Progenitor cell of endocrine pancreas (in vitro differentiated cells): ENCODE measurements at regions not wholly inside any gene's neighbourhood (a gene's known extent, or its start where the extent isn't known, plus 50 kb on each side); places are given as distances from the start of the nearest gene placed in this dataset.

Experiments
- DNase-seq: peaks from one replicate; pipeline ENCODE4 v3.0.0; 2021; ENCODE audit warnings: low spot score; ENCODE audit not compliant: unreplicated experiment
- H3K27ac Mint-ChIP-seq: 2 replicates; pipeline ENCODE4 v1.8.0; 2021; ENCODE audit warnings: mild to moderate bottlenecking, moderate library complexity, mixed read lengths
- H3K27me3 Mint-ChIP-seq: 2 replicates; pipeline ENCODE4 v1.8.0; 2021; ENCODE audit warnings: mixed read lengths
- H3K36me3 Mint-ChIP-seq: 2 replicates; pipeline ENCODE4 v1.8.0; 2022; ENCODE audit warnings: mixed read lengths; ENCODE audit not compliant: insufficient read depth
- H3K4me1 Mint-ChIP-seq: 2 replicates; pipeline ENCODE4 v1.8.0; 2021; ENCODE audit warnings: low read depth, mixed read lengths
- H3K4me3 Mint-ChIP-seq: 2 replicates; pipeline ENCODE4 v1.8.0; 2021; ENCODE audit warnings: low read depth, mild to moderate bottlenecking, moderate library complexity, mixed read lengths
- H3K9me3 Mint-ChIP-seq: 2 replicates; pipeline ENCODE4 v1.8.0; 2021; ENCODE audit warnings: low read depth, mixed read lengths
- TF ChIP-seq, protein P1 (sequence below): fragments of 200-600 bp; sonication (generic); IDR thresholded peaks from one replicate; pipeline ENCODE4 v1.5.0; 2021; ENCODE audit warnings: antibody characterized with exemption, mild to moderate bottlenecking; ENCODE audit not compliant: unreplicated experiment

- H3K27ac Mint-ChIP-seq, result peak overlapping the region; percentile 54
- H3K36me3 Mint-ChIP-seq, result no peaks in the 10 kb centered on the region
- no peak for DNase-seq
- TF ChIP-seq, protein P1, sequence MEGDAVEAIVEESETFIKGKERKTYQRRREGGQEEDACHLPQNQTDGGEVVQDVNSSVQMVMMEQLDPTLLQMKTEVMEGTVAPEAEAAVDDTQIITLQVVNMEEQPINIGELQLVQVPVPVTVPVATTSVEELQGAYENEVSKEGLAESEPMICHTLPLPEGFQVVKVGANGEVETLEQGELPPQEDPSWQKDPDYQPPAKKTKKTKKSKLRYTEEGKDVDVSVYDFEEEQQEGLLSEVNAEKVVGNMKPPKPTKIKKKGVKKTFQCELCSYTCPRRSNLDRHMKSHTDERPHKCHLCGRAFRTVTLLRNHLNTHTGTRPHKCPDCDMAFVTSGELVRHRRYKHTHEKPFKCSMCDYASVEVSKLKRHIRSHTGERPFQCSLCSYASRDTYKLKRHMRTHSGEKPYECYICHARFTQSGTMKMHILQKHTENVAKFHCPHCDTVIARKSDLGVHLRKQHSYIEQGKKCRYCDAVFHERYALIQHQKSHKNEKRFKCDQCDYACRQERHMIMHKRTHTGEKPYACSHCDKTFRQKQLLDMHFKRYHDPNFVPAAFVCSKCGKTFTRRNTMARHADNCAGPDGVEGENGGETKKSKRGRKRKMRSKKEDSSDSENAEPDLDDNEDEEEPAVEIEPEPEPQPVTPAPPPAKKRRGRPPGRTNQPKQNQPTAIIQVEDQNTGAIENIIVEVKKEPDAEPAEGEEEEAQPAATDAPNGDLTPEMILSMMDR, result no peak
- H3K27me3 Mint-ChIP-seq, result no peaks in the 10 kb centered on the region
- no peak overlapping the region for H3K4me3 Mint-ChIP-seq
- H3K4me1 Mint-ChIP-seq, result peaks cover 8% of the 10 kb centered on the region
- H3K9me3 Mint-ChIP-seq, result peaks cover 2% of the 10 kb centered on the region
These were observed 188.2 kb downstream of the SKIDA1 start for GRCh38 chr10:21337171-21337792.

- DNase-seq, result no peak
- Mint-ChIP-seq H3K4me3 (no peak overlapping the region), H3K27me3 (no peaks in the 10 kb centered on the region), H3K27ac (peak overlapping the region; percentile 93), H3K9me3 (peaks cover 2% of the 10 kb centered on the region), H3K4me1 (peaks cover 8% of the 10 kb centered on the region), H3K36me3 (no peaks in the 10 kb centered on the region)
- TF ChIP-seq, protein P1, result no peak
These were observed 188.9 kb downstream of the SKIDA1 start for GRCh38 chr10:21336476-21337170.

- H3K27ac Mint-ChIP-seq, result no peak overlapping the region
- no peak for DNase-seq
- peaks cover 8% of the 10 kb centered on the region for H3K4me1 Mint-ChIP-seq
- no peaks in the 10 kb centered on the region for H3K36me3 Mint-ChIP-seq
- H3K27me3 Mint-ChIP-seq, result no peaks in the 10 kb centered on the region
- H3K4me3 Mint-ChIP-seq, result no peak overlapping the region
- TF ChIP-seq, protein P1, result no peak
- peaks cover 2% of the 10 kb centered on the region for H3K9me3 Mint-ChIP-seq
These were observed 190.4 kb downstream of the SKIDA1 start for GRCh38 chr10:21334891-21335696.

DNA sequence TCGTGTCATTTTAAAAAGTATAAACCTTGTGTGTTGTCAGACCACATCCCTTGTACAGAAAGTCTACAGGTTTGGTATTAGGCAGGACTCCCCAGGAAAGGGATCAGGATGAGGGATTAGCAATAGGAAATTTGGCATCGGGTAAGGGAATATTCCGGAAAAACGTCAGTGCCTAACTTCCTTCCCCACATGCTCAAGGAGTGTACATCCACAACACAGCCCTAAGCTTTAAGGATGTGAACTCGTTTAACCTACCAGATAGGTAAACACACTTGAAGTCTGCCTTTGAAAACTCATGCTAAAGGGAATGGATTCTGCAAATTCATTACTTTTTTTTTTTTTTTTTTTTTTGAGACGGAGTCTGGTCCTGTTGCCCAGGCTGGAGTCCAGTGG is 194.9 kb downstream of the SKIDA1 start:
- Mint-ChIP-seq H3K4me1 (peaks cover 5% of the 10 kb centered on the region), H3K36me3 (no peaks in the 10 kb centered on the region), H3K9me3 (no peaks in the 10 kb centered on the region), H3K27me3 (no peaks in the 10 kb centered on the region), H3K4me3 (no peak overlapping the region), H3K27ac (no peak overlapping the region)
- DNase-seq, result no peak
- TF ChIP-seq, protein P1, result no peak

- Mint-ChIP-seq H3K27ac (no peak overlapping the region), H3K9me3 (no peaks in the 10 kb centered on the region), H3K27me3 (no peaks in the 10 kb centered on the region), H3K4me1 (peaks cover 5% of the 10 kb centered on the region), H3K4me3 (no peak overlapping the region), H3K36me3 (no peaks in the 10 kb centered on the region)
- DNase-seq, result no peak
- TF ChIP-seq, protein P1, result no peak
These were observed 195.4 kb downstream of the SKIDA1 start for GRCh38 chr10:21329995-21330627.
